HG03460 (cell line): ENCODE measurements at regions not wholly inside any gene's neighbourhood (a gene's known extent, or its start where the extent isn't known, plus 50 kb on each side); places are given as distances from the start of the nearest gene placed in this dataset.

Source experiments
- ATAC-seq: cut with Tn5 transposase; IDR thresholded peaks from one replicate; pipeline ENCODE4 v1.9.1; 2021; ENCODE audit not compliant: unreplicated experiment

GRCh38 chr11:21817696-21818095 lies 375.2 kb upstream of the ANO5 start:
- no peak for ATAC-seq

- ATAC-seq: no peak
Measured at GRCh38 chr11:21820176-21820575, 372.7 kb upstream of the ANO5 start.

GRCh38 chr11:21825127-21825526 lies 367.8 kb upstream of the ANO5 start:
- no peak for ATAC-seq

GRCh38 chr11:21838427-21838826 lies 354.5 kb upstream of the ANO5 start:
- ATAC-seq: no peak

GRCh38 chr11:21839796-21840195 lies 353.1 kb upstream of the ANO5 start:
- no peak for ATAC-seq

GRCh38 chr11:21861314-21861713 lies 331.6 kb upstream of the ANO5 start:
- ATAC-seq: no peak

DNA sequence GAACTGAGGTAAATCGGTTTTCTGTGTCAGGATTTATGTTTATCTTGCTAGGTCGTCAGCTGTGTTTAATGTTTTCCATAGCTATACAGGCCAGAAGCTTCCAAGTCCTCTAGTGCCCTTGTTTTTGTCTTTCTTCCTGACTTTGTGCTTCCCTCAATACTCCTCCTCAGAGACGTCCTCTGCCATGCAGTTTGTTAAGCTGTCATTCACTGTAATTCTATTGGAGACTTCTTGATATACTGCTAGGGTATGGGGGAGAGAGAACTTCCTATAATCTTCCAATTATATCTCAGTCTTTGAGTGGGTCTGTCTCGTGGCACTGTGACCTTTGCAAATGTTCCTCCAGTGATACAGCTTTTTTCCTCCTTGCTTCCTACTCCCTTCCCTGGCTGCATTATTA lies 327.3 kb upstream of the ANO5 start:
- ATAC-seq: no peak

- ATAC-seq: no peak
Measured at GRCh38 chr11:21866781-21867180, 326.1 kb upstream of the ANO5 start.

GRCh38 chr11:21877151-21877550 lies 315.7 kb upstream of the ANO5 start:
- ATAC-seq: no peak

- ATAC-seq: no peak
Measured at GRCh38 chr11:21883354-21883753, 309.5 kb upstream of the ANO5 start.

- no peak for ATAC-seq
Measured at GRCh38 chr11:21888814-21889213, 304.1 kb upstream of the ANO5 start.

GRCh38 chr11:21892736-21893564 lies 299.9 kb upstream of the ANO5 start:
- no peak for ATAC-seq

GRCh38 chr11:21893565-21893867 lies 299.4 kb upstream of the ANO5 start:
- no peak for ATAC-seq

DNA sequence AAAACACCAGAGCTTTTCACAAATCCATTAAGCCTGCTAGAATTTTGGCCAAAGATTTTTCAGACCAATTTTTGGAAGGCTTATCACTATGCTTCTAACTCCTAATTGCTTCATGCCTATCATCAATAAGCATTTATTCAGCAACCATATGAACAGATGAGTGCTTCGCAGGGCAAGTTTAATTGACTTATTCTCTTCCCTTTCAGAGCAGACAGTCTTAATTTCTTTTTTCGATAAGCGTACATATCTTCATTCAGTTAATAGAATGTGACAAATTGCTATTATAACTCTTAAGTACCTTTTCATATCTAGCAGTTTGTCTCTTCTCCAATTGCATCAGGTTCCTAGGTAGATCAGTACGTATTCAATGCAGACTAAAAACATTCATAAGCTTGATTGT lies 298.4 kb upstream of the ANO5 start:
- ATAC-seq: no peak

DNA sequence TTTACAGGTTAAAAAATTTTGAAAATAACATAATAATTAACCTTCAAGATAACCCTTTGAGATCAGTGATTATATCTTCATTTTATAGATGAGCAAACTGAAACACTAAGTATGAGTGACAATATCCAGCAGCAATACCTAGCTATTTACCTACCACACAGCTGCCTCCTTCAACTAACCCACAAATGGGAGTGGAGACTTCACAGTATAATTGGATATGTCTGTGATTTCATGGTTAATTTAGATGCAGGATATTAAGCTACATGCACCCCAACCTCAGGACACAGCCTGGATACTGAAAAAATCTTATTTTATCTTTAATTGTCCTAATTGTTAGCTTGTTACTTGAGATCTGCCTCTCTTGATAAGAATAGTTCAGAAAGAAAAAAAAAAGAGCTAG lies 297.2 kb upstream of the ANO5 start:
- no peak for ATAC-seq

- ATAC-seq: no peak
Measured at GRCh38 chr11:21896216-21896615, 296.7 kb upstream of the ANO5 start.

DNA sequence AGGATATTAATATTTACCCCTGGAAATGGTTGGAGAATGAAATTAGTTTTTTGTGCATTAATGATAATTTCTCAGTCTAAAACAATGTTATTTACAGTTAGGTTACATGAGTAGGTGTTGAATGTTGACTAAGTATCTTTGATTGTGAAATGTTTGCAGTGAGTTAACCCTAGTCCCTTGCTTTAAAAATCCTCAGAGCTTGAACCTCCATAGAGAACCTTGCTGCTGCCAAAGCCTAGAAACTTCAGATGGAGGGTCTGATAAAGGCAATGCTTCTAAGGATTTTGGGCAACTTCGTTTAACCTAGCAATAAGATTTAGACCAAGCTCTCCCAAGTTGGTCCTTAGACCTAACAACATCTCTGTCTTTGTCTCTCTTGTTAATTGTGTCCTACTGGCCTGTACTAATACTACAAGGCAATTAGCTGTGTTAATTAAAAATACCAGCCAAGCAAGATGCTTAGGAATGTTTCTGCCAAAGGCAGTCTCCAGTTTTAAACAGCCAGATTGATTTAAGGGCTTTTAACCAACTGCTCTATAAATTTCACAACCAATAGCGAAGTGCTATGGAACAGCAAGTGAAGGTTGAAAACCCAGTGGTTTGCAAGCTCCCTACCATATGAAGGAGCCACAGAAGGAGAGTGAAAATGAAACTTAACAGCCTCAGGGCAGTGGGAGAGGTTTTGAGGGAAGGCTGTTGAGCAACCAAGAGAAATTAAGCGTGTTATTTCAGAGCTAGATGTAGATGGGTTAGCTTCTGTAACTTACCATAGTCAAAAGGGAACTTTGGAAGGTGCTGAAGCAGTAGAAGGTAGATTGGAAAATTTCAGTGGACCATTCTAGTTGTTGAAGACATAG lies 295.9 kb upstream of the ANO5 start:
- ATAC-seq: no peak

- ATAC-seq: no peak
Measured at GRCh38 chr11:21897752-21898151, 295.1 kb upstream of the ANO5 start.

DNA sequence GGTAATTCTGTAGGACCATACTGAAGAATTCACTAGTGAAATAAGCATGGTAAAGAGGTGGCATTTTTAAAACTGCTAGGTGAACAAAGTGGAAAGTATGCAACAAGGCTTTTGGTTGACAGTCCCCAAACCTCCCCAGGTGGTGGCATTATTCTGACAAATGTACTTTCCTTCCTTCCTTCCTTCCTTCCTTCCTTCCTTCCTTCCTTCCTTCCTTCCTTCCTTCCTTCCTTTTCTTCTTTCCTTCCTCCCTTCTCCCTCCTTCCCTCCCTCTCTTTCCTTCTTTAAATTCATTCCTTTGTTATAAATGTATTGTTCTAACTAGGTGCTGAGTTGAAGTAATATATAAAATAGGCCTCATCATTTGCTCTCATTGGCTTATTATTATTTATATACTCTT lies 284.7 kb upstream of the ANO5 start:
- ATAC-seq: no peak

DNA sequence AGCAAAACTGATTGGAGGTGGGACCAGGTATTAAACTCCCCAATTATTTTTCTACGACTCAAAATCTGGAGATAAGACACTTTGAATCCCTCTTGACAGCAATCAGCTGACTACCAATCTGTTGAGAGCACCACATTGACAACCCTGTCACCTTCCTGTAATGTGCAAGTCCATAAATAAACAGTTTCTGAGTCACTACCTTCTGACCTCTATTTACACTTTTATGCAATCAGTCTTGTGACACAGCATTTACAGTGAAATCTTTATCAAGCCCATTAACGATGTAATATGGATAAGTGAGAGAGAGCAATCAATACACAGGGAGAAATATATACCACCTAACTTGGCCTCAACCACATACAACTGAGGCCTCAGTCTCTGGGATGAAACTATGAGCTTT lies 283.7 kb upstream of the ANO5 start:
- no peak for ATAC-seq

GRCh38 chr11:21911061-21911460 lies 281.8 kb upstream of the ANO5 start:
- no peak for ATAC-seq

DNA sequence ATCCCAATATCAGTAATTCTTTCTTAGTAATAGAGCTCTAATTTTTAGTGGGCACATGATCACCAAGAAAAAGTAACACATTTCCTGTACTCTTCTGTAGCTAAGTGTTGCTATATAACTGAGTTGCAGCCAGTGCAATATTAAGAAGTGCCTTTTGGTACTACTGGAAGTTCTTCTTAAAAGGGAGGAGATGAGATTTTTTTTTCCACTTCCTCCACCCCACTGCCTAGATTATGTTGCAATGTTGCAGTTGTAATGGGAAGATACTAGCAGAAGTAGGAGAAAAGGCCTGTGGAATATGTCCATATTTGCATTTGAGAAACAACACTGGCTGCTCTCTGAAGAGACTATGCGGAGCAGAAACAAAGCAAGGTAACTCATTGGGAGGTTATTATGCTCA lies 280.6 kb upstream of the ANO5 start:
- ATAC-seq: no peak
